Esophagus (tissue), 2 donors: ENCODE measurements at regions not wholly inside any gene's neighbourhood (a gene's known extent, or its start where the extent isn't known, plus 50 kb on each side); places are given as distances from the start of the nearest gene placed in this dataset.
"Not testable (repeated sequence)": the region's sequence is repeated elsewhere in the genome, so short reads cannot be mapped to it uniquely, and the experiment has no call there.

Experiments
- H3K27ac ChIP-seq, 2 donors: one replicate each; pipeline ENCODE4 v1.5.1; 2013; ENCODE audit warnings: low read depth in 2 of 2, mild to moderate bottlenecking in 2 of 2, inconsistent platforms in 1 of 2, low read length in 1 of 2, moderate library complexity in 1 of 2
- H3K27me3 ChIP-seq, 2 donors: one replicate each; pipeline ENCODE4 v1.6.1; 2013; ENCODE audit warnings: low read length in 2 of 2, control low read depth in 1 of 2, mild to moderate bottlenecking in 1 of 2; ENCODE audit not compliant: insufficient read depth in 2 of 2, control insufficient read depth in 1 of 2
- H3K36me3 ChIP-seq, 2 donors: one replicate each; pipeline ENCODE4 v1.6.1; 2013; ENCODE audit warnings: low read length in 1 of 2; ENCODE audit not compliant: control insufficient read depth in 2 of 2, insufficient read depth in 2 of 2
- H3K4me1 ChIP-seq, 2 donors: one replicate each; pipeline ENCODE4 v1.6.1; 2013; ENCODE audit warnings: low read length in 1 of 2; ENCODE audit not compliant: control insufficient read depth in 2 of 2, insufficient read depth in 2 of 2
- H3K4me3 ChIP-seq, 2 donors: one replicate each; pipeline ENCODE4 v1.5.1; 2013; ENCODE audit warnings: low read length in 2 of 2, mild to moderate bottlenecking in 2 of 2, low read depth in 1 of 2, moderate library complexity in 1 of 2
- H3K9me3 ChIP-seq, 2 donors: one replicate each; pipeline ENCODE4 v1.6.1; 2013; ENCODE audit warnings: mild to moderate bottlenecking in 2 of 2, low read depth in 1 of 2, low read length in 1 of 2, moderate library complexity in 1 of 2; ENCODE audit not compliant: control insufficient read depth in 2 of 2, insufficient read depth in 1 of 2
- WGBS, 2 donors: extraction: QIAGEN DNeasy Blood & Tissue Kit; methylation state at CpG; one replicate each; pipeline ENCODE4 v1.1.7; 2013; 5-methylcytosine and 5-hydroxymethylcytosine counted together
- donor health status: healthy with polysubstance abuse.
- donor health status: Bipolar disorder and iron deficiency.

DNA sequence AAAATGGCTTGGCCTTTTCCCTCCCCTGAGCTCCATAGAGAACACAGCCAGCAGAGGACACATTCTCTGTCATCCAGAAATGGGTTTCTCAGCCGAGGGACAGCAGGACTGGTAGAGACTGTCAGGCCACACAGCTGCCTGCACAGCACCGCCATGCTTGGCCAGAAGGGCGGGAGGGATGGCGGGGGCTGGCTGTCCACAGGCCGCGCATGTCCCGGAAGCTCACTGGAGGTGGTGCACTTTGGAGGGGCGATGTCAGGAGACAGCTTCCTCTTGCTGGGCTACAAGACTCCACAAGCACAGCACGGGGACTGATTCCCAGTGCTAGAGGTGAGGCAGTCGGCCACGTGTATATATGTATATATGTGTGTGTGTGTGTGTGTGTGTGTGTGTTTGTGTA lies 125.3 kb downstream of the GOLGA6L4 start:
- H3K27ac ChIP-seq, H3K4me1 ChIP-seq, H3K27me3 ChIP-seq, H3K4me3 ChIP-seq, H3K9me3 ChIP-seq, H3K36me3 ChIP-seq: not testable (repeated sequence)
- 93 to 100% methylated on average over 1 to 3 of the region's 11 CpGs for WGBS, 2 donors

GRCh38 chr15:84384421-84384820 lies 148.8 kb downstream of the GOLGA6L4 start:
- H3K4me1 ChIP-seq, H3K9me3 ChIP-seq, H3K36me3 ChIP-seq, H3K4me3 ChIP-seq, H3K27me3 ChIP-seq, H3K27ac ChIP-seq: not testable (repeated sequence)

DNA sequence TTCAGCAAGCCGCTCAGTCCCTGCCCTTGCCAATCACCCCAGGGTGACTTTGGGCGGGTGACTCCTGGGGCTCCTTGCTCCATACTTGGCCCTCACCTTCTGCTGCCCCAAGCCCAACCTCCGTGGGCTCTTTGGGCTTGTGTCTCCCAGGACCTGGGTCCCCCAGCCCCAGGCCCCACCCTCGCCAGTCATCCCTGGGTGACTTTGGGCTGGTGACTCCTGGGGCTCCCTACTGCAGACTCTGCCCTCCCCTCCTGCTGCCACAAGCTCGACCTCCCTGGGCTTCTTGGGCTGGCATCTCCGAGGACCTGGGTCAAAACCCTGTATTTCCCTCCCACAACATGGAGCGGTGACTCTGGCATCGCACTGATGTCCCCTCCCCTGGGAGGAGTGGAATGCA lies 151.5 kb downstream of the GOLGA6L4 start:
- Histone ChIP-seq H3K27me3 (no peaks in the 10 kb centered on the region), H3K4me1 (no peaks in the 10 kb centered on the region), H3K27ac (no peak overlapping the region), H3K9me3 (no peaks in the 10 kb centered on the region), H3K4me3 (no peak overlapping the region), H3K36me3 (no peaks in the 10 kb centered on the region)
- 56 to 66% methylated on average over 8 of the region's 8 CpGs for WGBS, 2 donors

GRCh38 chr15:84388201-84388600 lies 152.6 kb downstream of the GOLGA6L4 start:
- not testable (repeated sequence) for H3K4me3 ChIP-seq, H3K36me3 ChIP-seq, H3K4me1 ChIP-seq, H3K27ac ChIP-seq, H3K9me3 ChIP-seq, H3K27me3 ChIP-seq
- WGBS, 2 donors: 80 to 96% methylated on average over 1 of the region's 1 CpG

DNA sequence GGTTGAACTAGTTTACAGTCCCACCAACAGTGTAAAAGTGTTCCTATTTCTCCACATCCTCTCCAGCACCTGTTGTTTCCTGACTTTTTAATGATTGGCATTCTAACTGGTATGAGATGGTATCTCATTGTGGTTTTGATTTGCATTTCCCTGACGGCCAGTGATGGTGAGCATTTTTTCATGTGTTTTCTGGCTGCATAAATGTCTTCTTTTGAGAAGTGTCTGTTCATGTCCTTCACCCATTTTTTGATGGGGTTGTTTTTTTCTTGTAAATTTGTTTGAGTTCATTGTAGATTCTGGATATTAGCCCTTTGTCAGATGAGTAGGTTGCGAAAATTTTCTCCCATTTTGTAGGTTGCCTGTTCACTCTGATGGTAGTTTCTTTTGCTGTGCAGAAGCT lies 153.1 kb downstream of the GOLGA6L4 start:
- H3K36me3 ChIP-seq, H3K27me3 ChIP-seq, H3K4me1 ChIP-seq, H3K27ac ChIP-seq, H3K4me3 ChIP-seq, H3K9me3 ChIP-seq: not testable (repeated sequence)
- WGBS, 2 donors: 49 to 67% methylated on average over 1 of the region's 2 CpGs

DNA sequence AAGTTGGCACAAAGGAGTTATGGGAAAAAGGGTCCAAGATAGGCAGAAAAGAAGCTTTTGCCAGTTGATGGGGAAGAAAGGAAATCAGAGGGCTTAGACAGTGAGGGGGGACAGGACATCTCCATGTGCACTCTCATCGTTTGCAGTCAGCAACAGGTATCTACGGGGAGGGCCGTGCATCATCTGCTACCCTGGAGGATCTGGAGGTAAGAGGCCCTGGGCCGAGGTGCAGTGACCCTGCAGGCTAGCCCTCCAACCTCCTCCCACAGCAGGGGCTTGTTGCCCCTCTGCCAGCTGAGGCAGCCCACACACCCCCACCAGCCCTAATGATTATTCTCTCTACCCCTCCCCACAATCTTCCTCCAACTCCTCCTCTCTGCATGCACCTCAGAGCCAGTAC lies 154.8 kb downstream of the GOLGA6L4 start:
- not testable (repeated sequence) for H3K4me3 ChIP-seq, H3K4me1 ChIP-seq, H3K36me3 ChIP-seq, H3K9me3 ChIP-seq, H3K27me3 ChIP-seq, H3K27ac ChIP-seq
- 60 to 84% methylated on average over 4 of the region's 4 CpGs for WGBS, 2 donors

DNA sequence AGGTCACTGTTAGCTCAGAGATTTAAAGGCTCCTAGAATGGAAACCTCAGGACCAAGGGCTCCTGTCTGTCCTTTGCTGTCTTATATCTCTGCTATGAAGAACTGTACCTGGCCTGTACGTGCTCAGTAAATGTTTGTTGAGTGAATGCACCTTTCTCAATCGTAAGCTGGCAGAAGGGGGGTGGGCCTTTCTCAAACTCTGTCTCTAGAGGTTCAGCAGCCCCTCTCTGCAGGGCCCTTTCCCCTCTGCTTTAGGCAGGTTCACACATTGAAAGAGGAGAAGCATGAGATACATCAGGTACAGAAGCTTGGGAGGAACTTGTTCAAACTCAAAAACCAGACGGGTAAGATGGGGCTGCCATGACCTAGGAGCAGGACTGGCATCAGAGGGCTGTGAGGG lies 155.6 kb downstream of the GOLGA6L4 start:
- Histone ChIP-seq H3K27me3 (no peaks in the 10 kb centered on the region), H3K4me1 (peaks cover 0 to 6% of the 10 kb centered on the region in 2 donors), H3K9me3 (no peaks in the 10 kb centered on the region), H3K27ac (no peak overlapping the region), H3K36me3 (no peaks in the 10 kb centered on the region), H3K4me3 (no peak overlapping the region)
- 60 to 71% methylated on average over 3 of the region's 3 CpGs for WGBS, 2 donors

- not testable (repeated sequence) for H3K4me3 ChIP-seq, H3K36me3 ChIP-seq, H3K27ac ChIP-seq, H3K27me3 ChIP-seq, H3K9me3 ChIP-seq
- 90 to 94% methylated on average over 7 of the region's 7 CpGs for WGBS, 2 donors
- peaks cover 0 to 10% of the 10 kb centered on the region in 2 donors for H3K4me1 ChIP-seq
Observed at GRCh38 chr15:84392020-84392419, 156.4 kb downstream of the GOLGA6L4 start.

DNA sequence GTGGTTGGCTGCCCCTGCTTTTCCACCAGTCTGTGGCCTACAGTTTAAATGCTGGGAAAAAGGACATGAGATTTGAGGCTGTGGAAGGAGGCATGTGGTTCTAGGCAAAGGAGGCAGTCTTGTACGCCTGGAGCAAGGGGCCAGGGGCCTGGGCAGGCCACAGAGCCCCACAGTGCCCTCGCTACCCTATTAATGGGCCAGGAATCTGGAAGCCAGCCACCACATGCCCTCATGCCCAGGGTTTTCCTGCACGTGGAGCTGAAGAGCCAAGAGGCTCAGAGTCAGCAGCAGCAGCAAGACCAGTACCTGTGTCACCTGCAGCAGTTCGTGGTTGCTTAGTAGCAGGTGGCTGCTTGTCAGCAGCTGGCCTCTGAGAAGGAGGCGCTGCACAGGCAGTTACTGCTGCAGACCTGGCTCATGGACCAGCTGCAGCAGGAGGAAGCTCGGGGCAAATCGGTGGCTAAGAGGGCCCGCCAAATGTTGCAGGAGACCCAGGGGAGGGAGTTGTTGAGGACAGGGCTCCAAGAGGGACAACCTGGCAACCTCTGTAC lies 157.9 kb downstream of the GOLGA6L4 start:
- not testable (repeated sequence) for H3K9me3 ChIP-seq, H3K36me3 ChIP-seq, H3K4me3 ChIP-seq, H3K27ac ChIP-seq, H3K27me3 ChIP-seq
- H3K4me1 ChIP-seq: peaks cover 0 to 12% of the 10 kb centered on the region in 2 donors
- 48 to 66% methylated on average over 8 of the region's 8 CpGs for WGBS, 2 donors

DNA sequence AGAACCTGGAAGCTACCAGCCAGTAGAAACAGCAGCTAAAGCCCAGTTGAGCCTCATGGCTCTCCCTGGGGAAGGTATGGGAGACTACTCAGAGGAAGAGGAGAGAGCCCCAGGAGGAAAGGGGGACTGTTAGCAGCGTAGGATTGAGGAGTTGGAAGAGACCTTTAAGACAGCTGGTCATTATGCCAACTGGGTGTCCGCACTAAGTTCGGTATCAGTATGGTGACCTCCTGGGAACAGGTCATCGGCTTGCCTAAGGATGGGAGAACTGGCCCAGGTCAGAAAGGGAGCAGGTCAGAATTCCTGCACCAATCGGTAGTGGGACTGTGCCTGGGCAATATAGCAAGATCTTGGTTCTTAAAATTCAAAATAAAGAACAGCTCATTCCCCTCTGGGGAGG lies 158.4 kb downstream of the GOLGA6L4 start:
- not testable (repeated sequence) for H3K27me3 ChIP-seq, H3K9me3 ChIP-seq, H3K36me3 ChIP-seq, H3K27ac ChIP-seq, H3K4me3 ChIP-seq
- 84 to 89% methylated on average over 4 of the region's 5 CpGs for WGBS, 2 donors
- H3K4me1 ChIP-seq: peaks cover 0 to 12% of the 10 kb centered on the region in 2 donors
